ENCODE measurements at regions not wholly inside any gene's neighbourhood (a gene's known extent, or its start where the extent isn't known, plus 50 kb on each side); places are given as distances from the start of the nearest gene placed in this dataset.

GRCh38 chr4:100781435-100781834 lies 263.6 kb upstream of the EMCN start:
- TF ChIP-seq CTCF (conservative IDR thresholded peaks at IDR 0.05; ENCODE audit: low read length): no peak
- intact Hi-C loops (cut with micrococcal nuclease; ENCODE audit: unreplicated experiment): no loop called here
- CTCF ChIA-PET (ENCODE audit: unreplicated experiment): no interaction called here
- H3K4me2 ChIP-seq (ENCODE audit: low read length): no peak overlapping the region
- no peak overlapping the region for H3K27ac ChIP-seq (ENCODE audit: low read depth, low read length, poor library complexity, severe bottlenecking)
- H3K9me2 ChIP-seq (ENCODE audit: insufficient read depth, low read length): no peaks in the 10 kb centered on the region
- H3K9me3 ChIP-seq (ENCODE audit: low read length): no peaks in the 10 kb centered on the region
- no peak for DNase-seq (ENCODE audit: low spot score)
- POLR2A ChIA-PET: no interaction called here
- H3K79me2 ChIP-seq (ENCODE audit: insufficient read depth, low read depth, low read length): no peaks in the 10 kb centered on the region
- no peaks in the 10 kb centered on the region for H3K36me3 ChIP-seq (ENCODE audit: insufficient read depth, low read length)
- H3K4me1 ChIP-seq (ENCODE audit: insufficient read depth, low read length, poor library complexity, severe bottlenecking): no peaks in the 10 kb centered on the region
- no TSS peak for BruUV-seq (replicated peaks)
- H4K20me1 ChIP-seq (ENCODE audit: insufficient read depth, low read length): no peaks in the 10 kb centered on the region
- H3K4me3 ChIP-seq (ENCODE audit: low read depth, low read length, poor library complexity, severe bottlenecking): no peak overlapping the region
- H2AFZ ChIP-seq (ENCODE audit: low read length): no peak overlapping the region

DNA sequence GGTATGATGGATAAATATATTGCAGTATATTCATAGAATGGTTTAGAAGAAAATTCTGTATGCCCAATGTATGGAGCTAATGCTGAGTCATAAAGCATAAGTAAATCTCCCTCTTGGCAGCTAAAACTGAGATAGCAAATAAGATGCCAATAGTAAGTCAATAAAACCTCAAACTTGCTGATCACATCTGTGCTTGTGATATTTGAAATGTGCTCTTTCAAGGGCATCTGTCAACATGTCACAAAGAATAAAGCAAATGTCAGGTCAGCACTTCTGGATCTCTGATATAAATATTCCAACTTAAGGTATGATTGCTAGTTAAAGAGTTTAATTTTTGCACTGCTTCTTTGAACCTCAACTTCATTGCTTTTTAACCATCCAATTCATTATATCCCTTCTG lies 262.3 kb upstream of the EMCN start:
- no peaks in the 10 kb centered on the region for H3K9me2 ChIP-seq (ENCODE audit: insufficient read depth, low read length)
- intact Hi-C loops (cut with micrococcal nuclease; ENCODE audit: unreplicated experiment): no loop called here
- CTCF ChIA-PET (ENCODE audit: unreplicated experiment): no interaction called here
- H3K79me2 ChIP-seq (ENCODE audit: insufficient read depth, low read depth, low read length): no peaks in the 10 kb centered on the region
- no peaks in the 10 kb centered on the region for H3K9me3 ChIP-seq (ENCODE audit: low read length)
- H3K27ac ChIP-seq (ENCODE audit: low read depth, low read length, poor library complexity, severe bottlenecking): no peak overlapping the region
- no peak overlapping the region for H3K4me2 ChIP-seq (ENCODE audit: low read length)
- no peak for DNase-seq (ENCODE audit: low spot score)
- no TSS peak for BruUV-seq (replicated peaks)
- H4K20me1 ChIP-seq (ENCODE audit: insufficient read depth, low read length): no peaks in the 10 kb centered on the region
- POLR2A ChIA-PET: no interaction called here
- TF ChIP-seq CTCF (conservative IDR thresholded peaks at IDR 0.05; ENCODE audit: low read length): no peak
- no peak for TF ChIP-seq EZH2phosphoT487 (IDR thresholded peaks at IDR 0.05; ENCODE audit: borderline replicate concordance, low read depth, low read length)
- no peaks in the 10 kb centered on the region for H3K4me1 ChIP-seq (ENCODE audit: insufficient read depth, low read length, poor library complexity, severe bottlenecking)
- no peak overlapping the region for H2AFZ ChIP-seq (ENCODE audit: low read length)
- no peaks in the 10 kb centered on the region for H3K36me3 ChIP-seq (ENCODE audit: insufficient read depth, low read length)
- H3K4me3 ChIP-seq (ENCODE audit: low read depth, low read length, poor library complexity, severe bottlenecking): no peak overlapping the region

DNA sequence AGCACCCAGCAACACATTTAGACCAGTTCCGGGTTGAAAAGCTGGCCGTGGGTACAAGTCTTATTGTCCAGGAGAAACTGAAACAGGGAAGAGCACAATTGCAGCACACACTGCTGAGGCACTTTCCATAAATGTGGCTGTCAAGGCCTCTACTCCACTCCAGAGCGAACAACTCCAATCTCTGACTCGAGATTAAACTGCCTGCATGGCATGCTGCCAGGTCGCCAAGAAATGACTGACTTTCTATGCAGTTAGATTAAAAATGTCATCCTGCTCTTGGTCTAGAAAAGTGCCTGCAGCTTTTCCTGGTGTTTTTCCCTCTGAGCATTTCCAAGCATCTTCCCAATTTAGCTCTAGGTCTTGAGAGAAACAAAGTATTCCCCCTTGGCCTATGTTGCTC lies 260.6 kb upstream of the EMCN start:
- Histone ChIP-seq H4K20me1 (ENCODE audit: insufficient read depth, low read length) (no peaks in the 10 kb centered on the region), H3K9me2 (ENCODE audit: insufficient read depth, low read length) (no peaks in the 10 kb centered on the region), H2AFZ (ENCODE audit: low read length) (no peak overlapping the region), H3K79me2 (ENCODE audit: insufficient read depth, low read depth, low read length) (no peaks in the 10 kb centered on the region), H3K36me3 (ENCODE audit: insufficient read depth, low read length) (no peaks in the 10 kb centered on the region), H3K27ac (ENCODE audit: low read depth, low read length, poor library complexity, severe bottlenecking) (no peak overlapping the region), H3K4me1 (ENCODE audit: insufficient read depth, low read length, poor library complexity, severe bottlenecking) (no peaks in the 10 kb centered on the region), H3K9me3 (ENCODE audit: low read length) (no peaks in the 10 kb centered on the region), H3K4me3 (ENCODE audit: low read depth, low read length, poor library complexity, severe bottlenecking) (no peak overlapping the region), H3K4me2 (ENCODE audit: low read length) (no peak overlapping the region)
- TF ChIP-seq EZH2phosphoT487 (IDR thresholded peaks at IDR 0.05; ENCODE audit: borderline replicate concordance, low read depth, low read length) (no peak), CTCF (conservative IDR thresholded peaks at IDR 0.05; ENCODE audit: low read length) (no peak)
- ChIA-PET POLR2A (interaction anchor here (0.5 kb wide), 1 partner anchor 376 kb away, joined by 3 read pairs; no protein-coding TSS in a partner anchor), CTCF (ENCODE audit: unreplicated experiment) (no interaction called here)
- no TSS peak for BruUV-seq (replicated peaks)
- DNase-seq (ENCODE audit: low spot score): no peak
- intact Hi-C loops (cut with micrococcal nuclease; ENCODE audit: unreplicated experiment): no loop called here

Measured in OCI-LY7 (cell line).